EH (cell line): ENCODE measurements at regions not wholly inside any gene's neighbourhood (a gene's known extent, or its start where the extent isn't known, plus 50 kb on each side); places are given as distances from the start of the nearest gene placed in this dataset.
"Not testable (repeated sequence)": the region's sequence is repeated elsewhere in the genome, so short reads cannot be mapped to it uniquely, and the experiment has no call there.

Experiments used
- DNase-seq: peaks from one replicate; pipeline ENCODE4 v3.0.0-alpha.2; 2015; ENCODE audit warnings: low read depth

DNA sequence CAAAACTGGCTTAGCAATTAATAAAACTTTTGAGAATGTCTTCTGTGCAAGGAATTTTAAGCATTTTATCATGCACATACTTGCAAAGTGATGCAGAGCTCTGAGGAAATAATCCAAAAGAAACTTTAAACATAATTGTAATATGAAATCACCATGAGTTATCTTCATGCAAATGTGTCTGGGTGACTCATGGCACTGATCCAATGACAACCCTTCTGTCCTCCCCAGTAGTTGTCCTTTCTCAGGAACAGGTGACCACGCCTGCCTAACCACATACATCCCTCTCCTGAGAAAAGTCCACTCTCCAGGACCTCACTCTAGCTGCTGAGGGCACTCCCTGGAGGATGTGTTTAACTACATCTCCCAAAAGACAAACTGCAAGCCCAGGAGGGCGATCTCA, 530.6 kb upstream of the IL12A start:
- DNase-seq: peak; percentile 98

DNA sequence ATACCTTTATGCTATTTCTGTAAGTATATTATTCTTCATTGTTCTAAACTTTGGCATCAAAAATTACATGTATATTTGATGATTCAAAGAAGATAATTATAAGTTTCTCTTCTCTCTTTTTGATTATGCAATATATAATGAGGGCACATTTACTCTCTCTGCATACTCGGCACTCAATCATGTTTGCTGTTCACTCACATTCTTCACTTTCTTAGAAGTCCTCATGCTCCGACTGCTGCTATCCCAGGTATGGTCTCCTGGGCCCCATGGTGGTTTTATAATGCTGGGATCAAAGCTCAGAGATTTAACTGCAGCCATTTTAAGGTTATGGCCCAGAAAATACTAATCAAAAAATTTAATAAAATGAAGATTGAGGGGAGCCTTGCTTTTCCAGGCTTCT, 529.7 kb upstream of the IL12A start:
- DNase-seq: no peak

DNA sequence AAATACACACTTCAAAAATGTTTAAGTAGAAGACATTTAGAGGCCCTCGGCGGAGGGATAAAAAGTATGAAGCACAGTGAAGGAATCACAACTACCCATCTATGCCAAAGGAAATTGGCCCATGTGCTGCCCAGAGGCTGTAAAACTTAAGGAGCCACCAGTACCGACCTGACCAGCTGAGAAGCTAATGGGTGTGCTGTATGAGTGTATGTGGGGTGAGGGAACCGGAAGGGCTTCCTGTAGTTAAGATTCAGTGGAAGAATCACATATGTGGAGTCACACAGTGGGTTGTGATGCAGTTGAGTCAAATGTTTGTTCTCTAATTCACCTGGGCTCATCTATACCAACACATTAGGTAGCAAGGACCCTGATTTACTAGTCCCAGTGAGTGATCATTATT, 516.0 kb upstream of the IL12A start:
- peak; percentile 10 for DNase-seq

DNA sequence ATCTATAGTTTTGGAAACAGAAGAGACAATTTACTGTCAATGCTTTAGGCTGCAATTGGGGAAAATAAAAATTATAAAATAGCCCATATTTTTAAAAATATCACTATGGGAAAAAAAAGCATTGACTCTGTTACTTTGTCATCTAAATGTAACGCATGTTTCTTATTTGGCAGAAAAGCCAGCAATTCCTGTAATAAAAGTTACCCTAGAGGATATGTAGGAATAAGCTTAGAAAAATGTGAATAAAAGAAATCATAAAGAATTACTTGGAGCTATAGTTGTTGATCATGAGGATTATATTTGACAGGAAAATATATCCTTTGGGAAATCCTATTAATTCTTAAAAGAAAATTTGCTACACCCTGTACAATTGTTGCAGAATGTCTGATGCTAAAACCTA, 515.4 kb upstream of the IL12A start:
- no peak for DNase-seq

DNA sequence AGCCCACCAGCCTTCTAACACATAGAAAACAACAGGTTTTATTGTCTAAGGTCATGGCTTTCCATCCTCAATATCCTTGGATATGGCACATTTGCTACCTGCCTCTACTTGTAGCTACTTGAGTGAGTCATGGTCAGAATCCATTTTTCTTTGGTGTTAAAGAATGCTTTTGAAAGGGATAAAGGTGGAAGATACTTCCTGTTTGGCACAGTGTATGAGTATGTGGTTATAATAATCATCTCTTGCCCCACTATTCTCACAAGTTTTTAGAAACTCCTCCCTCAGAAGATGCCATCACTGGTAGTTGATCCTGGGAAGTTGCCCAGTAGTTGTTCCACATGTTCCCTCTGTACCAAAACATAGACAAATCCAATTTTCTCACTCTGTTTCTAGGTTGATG, 508.6 kb upstream of the IL12A start:
- no peak for DNase-seq

DNA sequence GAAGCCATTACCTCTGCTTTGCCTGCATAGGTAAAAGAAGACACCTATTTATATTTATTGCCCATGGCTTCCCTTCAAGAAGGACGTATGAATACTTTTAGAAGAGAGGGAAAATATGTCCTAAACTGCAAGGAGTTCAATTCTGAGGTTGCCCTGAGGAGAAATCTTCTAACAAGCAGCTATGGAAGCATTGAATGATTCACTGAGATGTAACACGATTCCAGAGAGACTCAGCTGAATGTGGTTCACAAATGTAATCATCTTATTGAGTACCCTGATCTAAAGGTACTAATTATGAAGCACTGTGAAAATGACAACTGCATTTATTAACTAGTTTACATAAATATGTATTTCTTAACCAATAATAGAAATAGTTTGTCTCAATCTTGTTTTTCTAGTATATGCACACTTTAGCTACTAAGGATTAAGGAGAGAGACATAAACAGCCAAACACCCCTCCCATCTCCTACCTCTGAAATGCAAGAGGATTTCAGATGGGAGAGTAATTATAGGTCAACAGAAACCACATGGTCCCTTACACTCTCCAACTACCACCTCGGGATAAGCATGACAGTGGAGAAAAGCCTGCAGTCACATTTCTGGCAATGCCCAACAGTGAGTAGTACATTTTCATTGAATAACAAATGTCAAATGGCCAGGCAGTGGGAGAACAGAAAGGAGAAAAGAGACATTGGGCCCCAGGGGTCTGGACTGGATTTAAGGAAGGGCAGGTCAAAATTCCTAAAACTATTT, 506.2 kb upstream of the IL12A start:
- no peak for DNase-seq

DNA sequence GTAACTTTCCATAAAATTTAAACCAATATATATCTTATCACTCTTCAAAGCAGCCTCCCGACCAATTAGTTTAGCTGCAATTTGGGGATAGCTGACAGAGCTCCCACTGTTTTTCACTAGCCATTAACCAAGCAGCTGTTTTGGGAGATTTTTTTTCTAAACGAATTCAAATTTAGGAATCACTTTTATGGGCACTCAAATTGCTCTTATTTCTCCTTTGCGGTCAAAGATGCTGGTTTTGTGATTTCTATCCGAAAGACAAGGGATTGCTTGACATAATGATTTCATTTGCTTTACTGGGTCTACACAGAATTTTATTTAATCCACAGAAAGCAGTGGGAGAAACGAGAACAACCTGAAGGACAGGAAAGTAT, 505.7 kb upstream of the IL12A start:
- DNase-seq: no peak

DNA sequence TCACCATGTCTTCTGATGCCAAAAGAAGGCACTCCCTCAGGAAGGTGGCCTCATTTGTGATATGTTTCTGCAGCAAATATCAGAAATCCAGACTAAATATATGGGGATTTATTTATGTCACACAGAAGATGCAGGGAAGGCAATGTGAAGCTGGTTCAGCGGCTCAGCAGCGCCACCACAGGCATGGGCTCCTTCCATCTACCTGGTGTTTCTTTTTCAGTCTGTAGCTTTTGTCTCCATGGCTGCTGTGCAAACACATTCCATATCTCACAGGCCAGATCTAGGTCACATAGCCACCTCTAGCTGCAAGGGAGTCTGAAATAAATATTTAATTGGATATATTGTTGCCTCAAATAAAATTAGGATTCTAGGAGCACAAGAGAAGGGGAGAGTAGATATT, 502.1 kb upstream of the IL12A start:
- DNase-seq: peak; percentile 6

DNA sequence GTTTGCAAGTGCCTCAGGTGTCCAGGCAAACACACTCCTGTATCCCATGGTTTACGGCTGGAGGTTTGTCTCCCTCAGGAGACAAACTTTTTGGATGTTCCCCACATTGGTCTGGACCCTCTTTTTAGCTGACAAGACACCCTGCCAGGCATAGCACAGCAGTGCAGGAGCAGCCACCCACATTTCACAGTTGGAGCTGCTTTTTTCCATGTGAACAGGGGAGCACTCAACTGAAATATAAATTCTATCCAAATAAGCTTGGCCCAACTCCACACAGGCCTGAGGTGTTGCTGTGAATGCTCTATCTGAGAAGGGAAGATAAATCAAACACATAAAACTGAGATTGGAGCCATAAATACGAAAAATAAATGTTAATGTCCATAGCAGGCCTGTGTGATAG, 501.3 kb upstream of the IL12A start:
- no peak for DNase-seq

DNA sequence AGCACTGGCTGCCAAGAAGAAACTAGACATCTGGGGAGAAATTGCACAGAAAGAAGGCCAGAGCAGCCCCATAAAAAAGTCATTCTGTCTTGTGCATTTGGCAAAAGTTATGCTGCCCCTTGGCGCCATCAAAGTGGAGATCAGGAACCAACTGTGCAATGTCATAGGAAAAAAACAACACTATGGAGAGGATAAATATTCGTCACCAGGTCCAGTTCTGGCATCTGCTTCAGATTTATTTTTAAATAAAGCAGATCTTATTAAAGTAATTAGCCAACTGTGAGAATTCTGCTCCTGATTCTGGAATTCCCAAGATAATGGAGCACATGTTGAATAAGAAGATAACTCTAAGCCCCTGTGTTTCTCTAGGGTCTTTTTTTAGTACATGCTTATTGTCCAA, 500.0 kb upstream of the IL12A start:
- no peak for DNase-seq

DNA sequence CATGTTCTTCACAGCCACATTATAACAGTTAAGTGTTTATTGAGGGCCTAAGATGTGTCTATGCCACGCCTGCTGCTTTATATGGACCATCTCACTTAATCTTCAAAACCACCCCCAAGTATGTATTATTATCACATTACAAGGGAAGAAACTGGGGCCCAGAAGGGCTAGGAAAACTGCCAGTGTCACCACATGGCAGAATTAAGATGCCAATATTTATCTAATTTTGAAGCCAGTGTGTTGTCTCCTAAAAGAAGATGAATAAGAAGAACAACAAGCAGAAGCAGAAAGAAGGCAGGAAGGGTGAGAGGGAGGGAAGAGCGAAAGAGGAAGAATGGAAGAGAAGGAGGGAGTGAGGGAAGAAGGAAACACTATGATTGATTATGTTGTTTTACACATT, 491.3 kb upstream of the IL12A start:
- DNase-seq: no peak

DNA sequence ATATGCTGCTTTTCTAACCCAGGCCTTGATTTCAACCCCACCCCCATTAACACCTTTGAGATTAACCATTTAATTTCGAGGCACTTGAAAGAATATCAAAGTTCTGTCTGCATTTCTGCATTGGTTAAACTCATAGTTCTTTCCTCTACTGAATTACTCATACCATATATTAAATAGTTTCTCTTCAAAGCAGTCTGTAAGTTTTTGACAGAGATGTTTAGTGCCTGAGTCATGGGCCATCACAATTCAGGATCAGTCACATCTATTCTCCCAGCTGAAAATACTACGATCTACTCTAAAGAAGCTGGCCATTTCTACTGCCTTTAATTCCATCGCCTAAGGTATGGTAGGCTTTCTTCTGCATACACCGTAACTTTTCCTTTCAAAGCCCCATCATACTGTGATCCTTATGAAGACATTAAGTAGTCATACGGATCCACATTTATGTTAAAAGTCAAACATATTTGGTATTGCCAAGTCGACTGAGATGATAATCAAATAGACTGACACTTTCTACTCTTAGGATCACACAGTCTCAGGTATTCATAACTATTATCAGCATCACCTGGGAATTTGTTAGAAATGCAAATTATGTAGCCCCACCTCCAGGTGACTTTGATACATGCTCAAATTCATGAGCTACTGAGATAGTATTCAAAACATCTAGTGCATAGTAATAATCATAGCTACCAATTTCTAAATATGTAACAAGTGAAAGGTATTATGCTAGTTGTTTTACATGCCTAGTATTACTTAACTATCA, 489.4 kb upstream of the IL12A start:
- peak; percentile 72 for DNase-seq

DNA sequence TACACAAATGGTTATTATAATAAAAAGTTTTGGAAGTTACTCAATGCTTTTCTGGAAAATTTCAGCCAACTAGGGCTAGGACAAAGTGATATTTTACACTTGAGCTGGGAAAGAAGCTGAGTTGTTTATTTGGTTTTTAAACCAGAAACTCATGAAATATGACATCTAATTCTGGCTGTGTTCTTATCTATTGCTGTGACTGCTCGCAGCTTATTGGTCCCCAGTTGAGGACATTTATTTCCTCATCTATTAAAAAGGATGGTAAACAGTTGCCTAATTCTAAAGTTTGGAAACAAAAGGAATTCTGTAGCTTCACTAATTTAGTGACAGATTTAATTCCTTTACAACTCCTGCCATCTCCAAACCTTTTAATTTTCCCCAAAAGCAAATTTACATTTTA, 487.6 kb upstream of the IL12A start:
- DNase-seq: no peak

DNA sequence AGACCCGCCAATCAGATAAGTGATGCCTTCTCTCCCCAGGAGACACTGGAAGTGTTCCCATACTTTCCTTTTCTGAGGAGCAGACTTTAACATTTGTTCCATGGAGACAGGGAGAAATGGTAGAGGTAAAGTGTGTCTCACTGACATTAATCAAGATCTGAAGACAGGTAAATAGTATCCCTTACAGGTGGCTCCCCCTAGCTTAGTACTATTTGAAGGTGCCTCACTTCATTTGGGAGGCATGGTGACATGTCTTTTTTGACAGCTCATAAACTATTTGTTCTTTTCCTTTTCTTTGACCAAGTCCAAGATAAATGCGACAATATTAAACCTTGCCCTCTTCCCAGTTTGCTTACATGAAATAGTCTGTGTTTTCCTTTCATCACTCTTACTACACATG, 485.6 kb upstream of the IL12A start:
- DNase-seq: no peak

DNA sequence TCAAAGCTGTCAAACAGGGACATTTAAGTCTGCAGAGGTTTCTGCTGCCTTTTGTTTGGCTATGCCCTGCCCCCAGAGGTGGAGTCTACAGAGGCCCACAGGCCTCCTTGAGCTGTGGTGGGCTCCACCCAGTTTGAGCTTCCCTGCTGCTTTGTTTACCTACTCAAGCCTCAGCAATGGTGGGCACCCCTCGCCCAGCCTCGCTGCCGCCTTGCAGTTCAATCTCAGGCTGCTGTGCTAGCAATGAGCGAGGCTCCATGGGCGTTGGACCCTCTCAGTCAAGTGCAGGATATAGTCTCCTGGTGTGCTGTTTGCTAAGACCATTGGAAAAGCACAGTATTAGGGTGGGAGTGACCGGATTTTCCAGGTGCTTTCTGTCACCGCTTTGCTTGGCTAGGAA, 477.6 kb upstream of the IL12A start:
- not testable (repeated sequence) for DNase-seq

DNA sequence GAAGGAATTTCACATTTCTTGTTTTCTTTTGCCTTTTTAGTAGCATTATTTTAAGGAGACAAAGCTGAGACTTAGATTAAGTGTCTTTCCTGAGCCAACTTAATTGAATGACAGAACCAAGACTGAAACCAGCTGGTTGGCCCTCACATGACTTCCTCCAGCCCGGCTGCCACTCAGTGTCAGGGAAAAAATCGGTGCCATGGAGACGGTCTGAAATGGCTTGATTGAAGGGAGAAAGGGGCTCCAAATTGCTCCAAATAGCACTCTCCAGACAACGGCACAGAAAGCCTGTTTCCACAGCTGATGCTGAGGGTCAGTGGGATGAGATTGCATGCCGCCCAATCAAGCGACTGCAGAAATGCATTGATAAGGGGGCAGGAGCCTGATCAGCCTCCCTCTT, 475.2 kb upstream of the IL12A start:
- no peak for DNase-seq

DNA sequence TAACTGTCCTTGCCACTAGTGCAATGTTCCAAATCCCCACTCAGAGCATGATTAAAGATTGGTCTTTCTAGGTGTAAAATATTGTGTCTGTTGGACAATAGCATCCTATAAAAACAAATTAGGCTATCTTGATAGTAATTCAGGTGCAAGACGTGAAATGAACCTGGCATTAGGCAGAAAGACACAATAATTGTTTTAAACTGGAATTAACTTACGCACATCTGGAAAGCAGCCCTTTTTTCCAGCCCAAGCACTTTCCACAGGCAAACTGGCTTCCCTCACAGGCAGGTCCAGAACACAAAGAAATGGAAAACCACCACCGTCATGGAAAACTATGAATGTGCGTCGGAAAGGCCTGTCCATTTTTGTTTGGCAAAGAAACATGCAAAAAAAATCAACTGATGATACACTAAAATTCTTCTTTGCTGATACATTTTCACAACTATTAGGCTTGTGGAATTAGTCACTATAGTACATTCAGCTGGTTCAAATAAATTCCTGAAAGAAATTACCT, 474.7 kb upstream of the IL12A start:
- peak; percentile 34 for DNase-seq

DNA sequence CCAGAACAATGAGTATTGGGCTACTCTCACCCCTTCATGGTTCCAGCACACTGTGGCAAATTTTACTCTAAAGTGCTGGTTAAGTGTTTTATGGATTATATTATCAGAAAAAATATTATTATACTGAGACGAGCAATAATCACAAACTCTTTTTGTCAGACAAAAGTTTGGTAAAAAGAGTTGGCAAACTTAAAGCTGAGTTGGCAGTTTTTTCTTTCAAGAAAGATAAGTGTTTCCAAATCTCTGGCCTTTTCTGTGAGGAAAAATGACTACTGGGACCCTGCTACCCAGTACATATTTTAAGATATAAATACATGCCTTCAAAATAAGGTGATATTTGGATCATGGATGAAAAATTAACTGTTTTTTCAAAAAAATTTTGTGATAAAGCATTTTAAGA, 471.5 kb upstream of the IL12A start:
- DNase-seq: no peak

DNA sequence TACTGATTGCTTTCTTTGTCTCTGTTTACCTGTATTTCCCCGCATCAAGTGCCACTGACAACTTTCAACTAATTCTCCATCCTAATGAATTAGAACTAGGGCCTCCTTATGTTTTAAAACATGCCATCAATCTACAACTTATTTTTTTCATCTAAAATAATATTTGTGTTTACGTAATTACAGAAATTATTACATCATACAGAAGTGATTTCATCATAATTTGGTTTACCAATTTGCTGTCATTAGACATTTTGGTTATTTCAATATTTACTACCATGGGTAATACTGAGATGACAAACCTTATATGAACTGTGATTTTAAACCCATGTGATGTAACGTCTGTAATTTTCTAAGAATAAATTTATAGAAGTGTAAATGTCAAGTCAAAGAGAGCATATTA, 468.0 kb upstream of the IL12A start:
- DNase-seq: no peak

DNA sequence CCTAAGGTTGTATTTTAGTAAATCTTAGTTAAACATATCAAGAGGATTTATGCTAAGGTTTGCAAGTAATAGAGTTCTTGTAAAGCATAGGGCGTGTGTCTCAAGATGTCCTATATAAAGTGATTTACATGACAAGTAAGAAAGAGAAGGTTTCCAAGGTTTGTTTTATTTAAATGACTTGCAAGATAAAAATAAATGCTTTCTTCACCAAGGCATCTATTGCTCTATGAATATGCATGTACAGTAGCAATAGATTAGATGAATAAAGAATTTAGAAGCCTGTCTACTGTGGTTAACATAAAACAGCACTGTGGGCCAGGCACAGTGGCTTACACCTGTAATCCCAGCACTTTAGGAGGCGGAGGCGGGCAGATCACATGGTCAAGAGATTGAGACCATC, 466.4 kb upstream of the IL12A start:
- DNase-seq: no peak

DNA sequence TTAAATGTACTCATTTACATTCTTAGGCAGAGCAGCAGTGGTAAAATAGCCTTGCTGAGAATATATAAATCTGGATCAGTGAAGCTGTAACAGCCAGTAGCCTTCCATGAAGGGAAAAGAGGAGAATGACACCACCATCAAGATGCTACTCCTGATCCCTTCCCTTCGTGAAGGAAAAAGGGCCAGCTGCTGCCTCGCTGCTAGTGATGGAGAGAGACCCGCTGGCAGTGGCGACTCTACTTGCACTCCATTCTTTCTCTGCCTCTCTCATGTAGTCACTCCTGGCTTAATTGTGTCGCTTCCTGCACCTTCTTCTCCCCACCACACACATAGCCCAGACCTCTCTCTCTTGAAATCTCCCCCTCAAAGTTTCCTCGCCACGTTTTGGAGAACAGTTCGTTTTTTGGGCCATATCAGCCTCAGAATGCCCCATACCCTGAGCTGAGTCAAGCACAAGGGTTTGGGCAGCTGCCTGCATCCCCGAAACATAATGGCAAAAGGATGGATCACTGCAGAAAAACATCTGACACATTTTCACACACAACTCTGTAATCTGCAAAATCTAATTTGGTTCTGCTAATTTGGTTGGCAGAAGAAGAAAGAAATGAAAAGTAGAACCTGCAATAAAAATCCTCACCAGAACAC, 460.3 kb upstream of the IL12A start:
- no peak for DNase-seq

DNA sequence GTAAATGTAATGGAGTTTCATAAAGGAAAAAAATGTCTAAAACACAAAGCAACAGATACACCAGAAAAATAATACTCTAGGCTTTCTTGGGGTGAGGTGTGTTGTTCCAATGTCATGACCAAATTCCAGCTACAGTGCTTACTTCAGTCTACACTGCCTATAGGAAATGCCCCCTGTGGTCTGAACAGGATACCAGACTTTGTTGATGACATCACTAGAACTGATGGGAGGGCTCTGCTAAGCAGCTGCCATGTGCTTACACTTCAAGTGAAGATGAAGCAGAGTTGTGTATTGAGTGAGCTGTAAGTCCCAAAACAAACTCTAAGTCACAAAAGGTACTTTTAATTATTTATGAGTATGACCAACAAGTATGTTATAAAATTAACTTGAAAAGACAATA, 456.1 kb upstream of the IL12A start:
- DNase-seq: peak; percentile 6

DNA sequence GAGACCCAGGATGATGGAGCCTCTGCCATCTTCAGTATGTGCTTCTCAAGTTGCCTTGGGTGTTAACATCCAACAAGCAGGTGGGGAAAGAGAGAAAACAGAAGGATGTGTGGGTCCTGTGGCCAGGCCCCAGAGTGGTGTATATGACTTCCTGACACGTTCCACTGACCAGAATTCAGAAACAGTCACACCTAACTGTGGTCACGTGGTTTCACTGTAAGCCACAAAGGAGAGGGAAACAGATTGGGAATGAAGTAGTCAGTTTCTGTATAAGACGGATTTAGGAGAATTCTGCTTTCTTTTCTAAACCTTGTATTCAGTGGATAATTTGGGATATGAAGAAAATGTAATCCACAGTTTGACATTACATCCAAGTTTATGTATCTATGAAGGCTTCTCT, 454.1 kb upstream of the IL12A start:
- DNase-seq: no peak
